Hepatocyte (in vitro differentiated cells): ENCODE measurements at regions not wholly inside any gene's neighbourhood (a gene's known extent, or its start where the extent isn't known, plus 50 kb on each side); places are given as distances from the start of the nearest gene placed in this dataset.

Experiments used
- DNase-seq: peaks from one replicate; pipeline ENCODE4 v3.0.0-alpha.2; 2016; ENCODE audit warnings: low spot score
- H2AFZ ChIP-seq: fragments of 200-600 bp; sonication (generic); 2 replicates; pipeline ENCODE4 v1.6.0; 2016; ENCODE audit warnings: antibody characterized with exemption, mild to moderate bottlenecking
- H3K27ac ChIP-seq: fragments of 200-600 bp; sonication (generic); 2 replicates; pipeline ENCODE4 v1.5.1; 2016; ENCODE audit warnings: mild to moderate bottlenecking
- H3K27me3 ChIP-seq: fragments of 200-600 bp; sonication (generic); 2 replicates; pipeline ENCODE4 v1.6.1; 2016
- H3K36me3 ChIP-seq: fragments of 200-600 bp; sonication (generic); replicated peaks from 2 replicates; pipeline ENCODE4 v1.5.1; 2016; ENCODE audit warnings: low read depth; ENCODE audit not compliant: insufficient read depth
- H3K4me1 ChIP-seq: fragments of 200-600 bp; sonication (generic); 2 replicates; pipeline ENCODE4 v1.5.1; 2016; ENCODE audit warnings: mild to moderate bottlenecking, moderate library complexity; ENCODE audit not compliant: insufficient read depth
- H3K4me2 ChIP-seq: fragments of 200-600 bp; sonication (generic); 2 replicates; pipeline ENCODE4 v1.6.0; 2016
- H3K4me3 ChIP-seq: fragments of 200-600 bp; sonication (generic); 2 replicates; pipeline ENCODE4 v1.5.1; 2016; ENCODE audit warnings: mild to moderate bottlenecking
- H3K79me2 ChIP-seq: fragments of 200-600 bp; sonication (generic); 2 replicates; pipeline ENCODE4 v1.6.0; 2017; ENCODE audit warnings: mild to moderate bottlenecking
- H3K9me2 ChIP-seq: fragments of 200-600 bp; sonication (generic); replicated peaks from 2 replicates; pipeline ENCODE4 v1.6.0; 2017; ENCODE audit warnings: mild to moderate bottlenecking; ENCODE audit not compliant: insufficient read depth
- H3K9me3 ChIP-seq: fragments of 200-600 bp; sonication (generic); 2 replicates; pipeline ENCODE4 v1.5.1; 2016; ENCODE audit warnings: low read depth, mild to moderate bottlenecking
- H4K20me1 ChIP-seq: fragments of 200-600 bp; sonication (generic); 2 replicates; pipeline ENCODE4 v1.6.0; 2016; ENCODE audit warnings: mild to moderate bottlenecking; ENCODE audit not compliant: insufficient read depth, poor library complexity, severe bottlenecking
- CTCF ChIP-seq: fragments of 200-600 bp; sonication (generic); IDR thresholded peaks from 2 replicates; pipeline ENCODE4 v1.5.1; 2016; ENCODE audit warnings: antibody characterized with exemption, mild to moderate bottlenecking; ENCODE audit not compliant: poor library complexity
- EZH2 ChIP-seq: fragments of 200-600 bp; sonication (generic); IDR thresholded peaks from 2 replicates; pipeline ENCODE4 v1.6.1; 2016; ENCODE audit warnings: antibody characterized with exemption, mild to moderate bottlenecking, borderline replicate concordance
- EZH2phosphoT487 ChIP-seq: fragments of 200-600 bp; sonication (generic); IDR thresholded peaks from one replicate; pipeline ENCODE4 v1.6.1; 2018; ENCODE audit warnings: antibody characterized with exemption, mild to moderate bottlenecking, low read depth, moderate library complexity; ENCODE audit not compliant: unreplicated experiment, severe bottlenecking
- WGBS: methylation state at CpG from one replicate; pipeline ENCODE4 v1.1.6; 2016; ENCODE audit warnings: low lambda C conversion rate; ENCODE audit errors: missing lambda C conversion rate; 5-methylcytosine and 5-hydroxymethylcytosine counted together

GRCh38 chr2:175282886-175283285, 101.4 kb upstream of the ATP5MC3 start:
- no peak for DNase-seq
- Histone ChIP-seq H4K20me1 (no peaks in the 10 kb centered on the region), H3K79me2 (no peaks in the 10 kb centered on the region), H3K9me3 (no peaks in the 10 kb centered on the region), H2AFZ (no peak overlapping the region), H3K4me1 (no peaks in the 10 kb centered on the region), H3K27me3 (no peaks in the 10 kb centered on the region), H3K9me2 (no peaks in the 10 kb centered on the region), H3K27ac (no peak overlapping the region), H3K4me3 (no peak overlapping the region), H3K36me3 (no peaks in the 10 kb centered on the region), H3K4me2 (no peak overlapping the region)
- TF ChIP-seq CTCF: no peak
- TF ChIP-seq EZH2: no peak
- TF ChIP-seq EZH2phosphoT487: no peak
- 29% methylated on average over 2 of the region's 2 CpGs for WGBS

DNA sequence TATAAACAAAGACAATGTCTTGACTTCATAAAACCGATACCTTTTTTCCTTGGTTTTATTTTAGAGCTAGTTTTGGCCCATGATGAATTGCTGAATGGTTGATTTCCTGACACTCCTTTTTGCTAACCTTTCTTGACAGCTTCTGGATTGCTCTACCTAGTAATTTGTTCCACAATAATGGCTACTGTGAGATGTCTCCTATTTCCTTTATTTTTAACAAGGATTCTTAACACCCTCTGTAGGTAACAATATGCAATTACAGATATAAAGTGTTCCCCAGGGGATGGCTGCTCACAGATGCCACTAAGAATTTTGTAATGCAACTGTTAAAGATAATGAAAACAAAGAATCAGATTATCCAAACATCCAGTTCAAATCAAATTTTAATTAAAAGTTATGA, 100.8 kb upstream of the ATP5MC3 start:
- H2AFZ ChIP-seq: no peak overlapping the region
- TF ChIP-seq EZH2phosphoT487 (no peak), CTCF (peak; percentile 35)
- no peak overlapping the region for H3K27ac ChIP-seq
- H3K36me3 ChIP-seq: no peaks in the 10 kb centered on the region
- no peaks in the 10 kb centered on the region for H4K20me1 ChIP-seq
- no peak overlapping the region for H3K4me2 ChIP-seq
- no peak overlapping the region for H3K4me3 ChIP-seq
- no peaks in the 10 kb centered on the region for H3K9me3 ChIP-seq
- 79% methylated on average over 1 of the region's 1 CpG for WGBS
- no peaks in the 10 kb centered on the region for H3K27me3 ChIP-seq
- no peaks in the 10 kb centered on the region for H3K79me2 ChIP-seq
- H3K9me2 ChIP-seq: no peaks in the 10 kb centered on the region
- DNase-seq: peak; percentile 26
- H3K4me1 ChIP-seq: no peaks in the 10 kb centered on the region

GRCh38 chr2:175277772-175278171, 96.3 kb upstream of the ATP5MC3 start:
- Histone ChIP-seq H3K4me1 (no peaks in the 10 kb centered on the region), H3K9me2 (no peaks in the 10 kb centered on the region), H3K36me3 (no peaks in the 10 kb centered on the region), H3K27me3 (no peaks in the 10 kb centered on the region), H3K4me3 (no peak overlapping the region), H3K9me3 (no peaks in the 10 kb centered on the region), H2AFZ (no peak overlapping the region), H4K20me1 (no peaks in the 10 kb centered on the region), H3K4me2 (no peak overlapping the region), H3K27ac (no peak overlapping the region), H3K79me2 (no peaks in the 10 kb centered on the region)
- WGBS: 67% methylated on average over 2 of the region's 2 CpGs
- TF ChIP-seq EZH2 (no peak), EZH2phosphoT487 (no peak), CTCF (no peak)
- DNase-seq: no peak

GRCh38 chr2:175275539-175275938, 94.0 kb upstream of the ATP5MC3 start:
- Histone ChIP-seq H3K9me2 (no peaks in the 10 kb centered on the region), H4K20me1 (no peaks in the 10 kb centered on the region), H3K4me2 (no peak overlapping the region), H3K27ac (no peak overlapping the region), H3K4me1 (no peaks in the 10 kb centered on the region), H3K36me3 (no peaks in the 10 kb centered on the region), H3K27me3 (peaks cover 3% of the 10 kb centered on the region), H3K9me3 (no peaks in the 10 kb centered on the region), H3K79me2 (no peaks in the 10 kb centered on the region), H3K4me3 (no peak overlapping the region), H2AFZ (no peak overlapping the region)
- no peak for DNase-seq
- TF ChIP-seq EZH2phosphoT487: no peak
- no peak for TF ChIP-seq CTCF
- TF ChIP-seq EZH2: no peak
- 37% methylated on average over 2 of the region's 2 CpGs for WGBS
